SJSA1 (cell line): ENCODE measurements at regions not wholly inside any gene's neighbourhood (a gene's known extent, or its start where the extent isn't known, plus 50 kb on each side); places are given as distances from the start of the nearest gene placed in this dataset.

Experiments
- DNase-seq, 2 experiments: peaks; one replicate each; pipeline ENCODE4 v3.0.0-alpha.2; 2015 to 2020; ENCODE audit warnings: low spot score in 2 of 2, low read depth in 1 of 2
- H3K27ac ChIP-seq: fragments of 250-450 bp; sonication (Bioruptor Pico); 2 replicates; pipeline ENCODE4 v1.5.1; 2020; ENCODE audit warnings: mild to moderate bottlenecking, moderate library complexity
- H3K27me3 ChIP-seq: fragments of 250-450 bp; sonication (Bioruptor Pico); replicated peaks from 2 replicates; pipeline ENCODE4 v1.5.1; 2020; ENCODE audit warnings: mild to moderate bottlenecking, moderate library complexity
- H3K36me3 ChIP-seq: fragments of 250-450 bp; sonication (Bioruptor Pico); 2 replicates; pipeline ENCODE4 v1.5.1; 2020; ENCODE audit warnings: mild to moderate bottlenecking
- H3K4me1 ChIP-seq: fragments of 250-450 bp; sonication (Bioruptor Pico); replicated peaks from 2 replicates; pipeline ENCODE4 v1.6.1; 2021; ENCODE audit warnings: mild to moderate bottlenecking
- H3K4me3 ChIP-seq: fragments of 250-450 bp; sonication (Bioruptor Pico); 2 replicates; pipeline ENCODE4 v1.5.1; 2020; ENCODE audit warnings: mild to moderate bottlenecking
- H3K9me3 ChIP-seq: fragments of 250-450 bp; sonication (Bioruptor Pico); replicated peaks from 2 replicates; pipeline ENCODE4 v1.5.1; 2020; ENCODE audit warnings: mild to moderate bottlenecking

GRCh38 chr6:139642346-139642745, 267.9 kb upstream of the CITED2 start:
- Histone ChIP-seq H3K27me3 (no peaks in the 10 kb centered on the region), H3K9me3 (0 out of 2 replicates have a peak, but pooled peaks cover 2% of the 10 kb centered on the region), H3K4me3 (no peak overlapping the region), H3K36me3 (no peaks in the 10 kb centered on the region), H3K27ac (no peak overlapping the region), H3K4me1 (no peaks in the 10 kb centered on the region)
- no peak for DNase-seq

- Histone ChIP-seq H3K27me3 (no peaks in the 10 kb centered on the region), H3K4me1 (no peaks in the 10 kb centered on the region), H3K9me3 (0 out of 2 replicates have a peak, but pooled peaks cover under 1% of the 10 kb centered on the region), H3K27ac (no peak overlapping the region), H3K36me3 (no peaks in the 10 kb centered on the region), H3K4me3 (no peak overlapping the region)
- DNase-seq: no peak
These were observed 266.9 kb upstream of the CITED2 start for GRCh38 chr6:139641376-139641775.

- no peak overlapping the region for H3K27ac ChIP-seq
- no peaks in the 10 kb centered on the region for H3K9me3 ChIP-seq
- H3K36me3 ChIP-seq: no peaks in the 10 kb centered on the region
- no peaks in the 10 kb centered on the region for H3K4me1 ChIP-seq
- DNase-seq: no peak
- no peak overlapping the region for H3K4me3 ChIP-seq
- no peaks in the 10 kb centered on the region for H3K27me3 ChIP-seq
These were observed 266.5 kb upstream of the CITED2 start for GRCh38 chr6:139640921-139641320.

- Histone ChIP-seq H3K27ac (no peak overlapping the region), H3K9me3 (no peaks in the 10 kb centered on the region), H3K27me3 (no peaks in the 10 kb centered on the region), H3K4me1 (no peaks in the 10 kb centered on the region), H3K4me3 (no peak overlapping the region), H3K36me3 (no peaks in the 10 kb centered on the region)
- no peak for DNase-seq
These were observed 266.0 kb upstream of the CITED2 start for GRCh38 chr6:139640448-139640847.

DNA sequence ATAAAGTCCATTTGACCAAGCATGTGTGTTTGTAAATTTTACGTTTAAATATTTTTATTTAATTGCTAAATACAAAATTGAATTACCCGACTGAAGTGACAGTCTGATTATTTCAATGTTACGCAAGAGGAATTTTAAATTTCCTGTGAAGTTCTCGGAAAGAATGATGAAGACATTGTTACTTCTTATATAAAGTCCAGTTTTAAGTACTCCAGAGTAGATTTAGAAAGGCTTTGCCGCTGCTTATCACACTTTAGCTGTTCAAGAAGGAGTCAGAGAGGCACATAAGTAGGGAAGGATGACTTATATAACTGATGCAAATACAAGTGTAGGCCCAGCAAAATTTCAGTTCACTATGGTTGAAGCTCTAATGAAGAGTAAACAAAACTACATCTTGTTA, 265.1 kb upstream of the CITED2 start:
- H3K4me1 ChIP-seq: no peaks in the 10 kb centered on the region
- DNase-seq: no peak
- no peaks in the 10 kb centered on the region for H3K36me3 ChIP-seq
- no peak overlapping the region for H3K27ac ChIP-seq
- H3K27me3 ChIP-seq: no peaks in the 10 kb centered on the region
- no peaks in the 10 kb centered on the region for H3K9me3 ChIP-seq
- no peak overlapping the region for H3K4me3 ChIP-seq

DNA sequence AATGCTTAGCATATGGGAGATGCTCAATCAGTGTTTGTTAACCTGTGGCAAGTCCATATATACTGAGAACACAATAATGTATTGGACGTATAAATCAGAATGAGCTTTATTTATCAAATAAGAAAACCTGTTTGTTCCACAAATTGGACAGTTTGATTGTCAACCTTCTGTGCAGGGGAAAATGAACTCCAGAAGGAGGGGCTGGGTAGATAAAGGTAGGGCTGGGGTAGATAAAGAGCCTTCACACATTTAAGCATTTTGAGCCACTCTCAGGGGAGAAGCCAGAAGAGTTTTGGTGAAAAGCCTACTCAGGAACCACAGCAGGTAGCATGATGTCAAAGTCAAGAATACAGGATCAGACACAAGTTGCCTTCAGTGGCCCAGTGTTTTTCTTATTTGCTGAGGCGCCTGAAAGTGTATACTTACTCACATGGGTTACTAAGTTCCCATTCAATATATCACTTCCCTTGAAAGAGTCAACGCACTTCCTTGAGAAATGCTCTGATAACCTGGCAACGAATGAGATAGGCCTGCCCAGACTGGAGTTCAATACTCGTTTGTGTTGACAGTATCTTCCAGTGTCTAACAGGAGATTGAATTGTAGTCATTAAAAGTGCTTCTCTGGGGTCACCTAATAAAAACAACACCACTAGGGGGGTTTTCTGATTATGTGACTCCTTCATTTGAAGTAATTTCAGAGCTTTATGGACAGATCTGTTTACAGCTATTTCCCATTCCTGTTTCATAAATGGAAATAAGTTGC, 263.9 kb upstream of the CITED2 start:
- no peak for DNase-seq
- H3K9me3 ChIP-seq: no peaks in the 10 kb centered on the region
- H3K4me3 ChIP-seq: no peak overlapping the region
- no peaks in the 10 kb centered on the region for H3K4me1 ChIP-seq
- no peaks in the 10 kb centered on the region for H3K36me3 ChIP-seq
- no peak overlapping the region for H3K27ac ChIP-seq
- H3K27me3 ChIP-seq: no peaks in the 10 kb centered on the region

- DNase-seq: no peak
- Histone ChIP-seq H3K4me1 (no peaks in the 10 kb centered on the region), H3K27ac (no peak overlapping the region), H3K9me3 (no peaks in the 10 kb centered on the region), H3K4me3 (no peak overlapping the region), H3K36me3 (no peaks in the 10 kb centered on the region), H3K27me3 (no peaks in the 10 kb centered on the region)
These were observed 263.3 kb upstream of the CITED2 start for GRCh38 chr6:139637766-139638165.

- H3K9me3 ChIP-seq: no peaks in the 10 kb centered on the region
- no peak overlapping the region for H3K4me3 ChIP-seq
- DNase-seq: no peak
- no peaks in the 10 kb centered on the region for H3K27me3 ChIP-seq
- no peaks in the 10 kb centered on the region for H3K36me3 ChIP-seq
- H3K27ac ChIP-seq: no peak overlapping the region
- no peaks in the 10 kb centered on the region for H3K4me1 ChIP-seq
These were observed 261.9 kb upstream of the CITED2 start for GRCh38 chr6:139636391-139636790.

- no peaks in the 10 kb centered on the region for H3K9me3 ChIP-seq
- H3K27ac ChIP-seq: no peak overlapping the region
- DNase-seq: no peak
- no peaks in the 10 kb centered on the region for H3K27me3 ChIP-seq
- no peaks in the 10 kb centered on the region for H3K36me3 ChIP-seq
- no peaks in the 10 kb centered on the region for H3K4me1 ChIP-seq
- no peak overlapping the region for H3K4me3 ChIP-seq
These were observed 261.1 kb upstream of the CITED2 start for GRCh38 chr6:139635401-139636130.

DNA sequence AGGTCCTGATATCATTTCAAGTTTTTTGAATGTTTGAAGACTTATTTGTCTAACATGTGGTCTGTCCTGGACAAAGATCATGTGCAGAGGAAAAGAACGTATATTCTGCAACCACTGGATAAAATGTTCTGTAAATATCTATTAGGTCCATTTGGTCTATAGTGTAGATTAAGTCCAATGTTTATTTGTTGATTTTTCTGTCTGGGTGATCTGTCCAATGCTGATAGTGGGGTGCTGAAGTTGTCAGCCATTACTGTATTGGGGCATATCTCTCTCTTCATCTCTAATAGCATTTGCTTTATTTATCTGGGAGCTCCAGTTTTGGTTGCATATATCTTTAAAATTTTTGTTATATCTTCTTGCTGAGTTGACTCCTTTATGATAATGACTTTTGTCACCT, 258.4 kb upstream of the CITED2 start:
- no peaks in the 10 kb centered on the region for H3K36me3 ChIP-seq
- H3K4me3 ChIP-seq: no peak overlapping the region
- no peak for DNase-seq
- no peaks in the 10 kb centered on the region for H3K27me3 ChIP-seq
- H3K27ac ChIP-seq: no peak overlapping the region
- H3K9me3 ChIP-seq: no peaks in the 10 kb centered on the region
- no peaks in the 10 kb centered on the region for H3K4me1 ChIP-seq

DNA sequence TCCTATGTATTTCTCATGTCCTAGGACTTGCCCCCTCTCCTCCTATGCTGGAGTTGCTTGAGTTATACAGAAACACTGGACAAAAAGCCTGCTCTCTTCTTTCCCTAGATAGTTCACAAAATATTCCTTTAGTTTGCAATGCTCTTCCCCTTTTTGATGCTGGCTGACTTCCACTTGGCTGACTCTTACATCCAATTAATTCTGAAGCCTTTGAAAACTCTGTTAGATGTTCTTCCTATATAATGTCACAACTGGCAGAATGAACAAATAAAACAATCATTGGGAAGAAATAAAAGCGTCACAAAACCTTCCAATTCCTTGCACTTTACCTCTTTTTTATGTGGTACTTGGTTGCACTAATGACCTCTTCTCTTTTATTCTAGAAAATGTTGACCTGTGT, 253.8 kb upstream of the CITED2 start:
- no peak overlapping the region for H3K4me3 ChIP-seq
- no peaks in the 10 kb centered on the region for H3K9me3 ChIP-seq
- no peak overlapping the region for H3K27ac ChIP-seq
- H3K36me3 ChIP-seq: no peaks in the 10 kb centered on the region
- DNase-seq: no peak
- no peaks in the 10 kb centered on the region for H3K27me3 ChIP-seq
- no peaks in the 10 kb centered on the region for H3K4me1 ChIP-seq

GRCh38 chr6:139627091-139627490, 252.6 kb upstream of the CITED2 start:
- no peak overlapping the region for H3K27ac ChIP-seq
- H3K27me3 ChIP-seq: no peaks in the 10 kb centered on the region
- H3K4me3 ChIP-seq: no peak overlapping the region
- DNase-seq: no peak
- no peaks in the 10 kb centered on the region for H3K4me1 ChIP-seq
- no peaks in the 10 kb centered on the region for H3K36me3 ChIP-seq
- H3K9me3 ChIP-seq: no peaks in the 10 kb centered on the region

GRCh38 chr6:139625998-139626975, 251.8 kb upstream of the CITED2 start:
- H3K9me3 ChIP-seq: no peaks in the 10 kb centered on the region
- H3K4me3 ChIP-seq: no peak overlapping the region
- no peaks in the 10 kb centered on the region for H3K36me3 ChIP-seq
- H3K27me3 ChIP-seq: no peaks in the 10 kb centered on the region
- no peak for DNase-seq
- no peak overlapping the region for H3K27ac ChIP-seq
- no peaks in the 10 kb centered on the region for H3K4me1 ChIP-seq
